GM12878 (cell line): ENCODE measurements at regions not wholly inside any gene's neighbourhood (a gene's known extent, or its start where the extent isn't known, plus 50 kb on each side); places are given as distances from the start of the nearest gene placed in this dataset.

Experiments used
- ATAC-seq: fragments of 200-7000 bp; cut with Tn5 transposase; 3 replicates; pipeline ENCODE4 v1.9.1; 2020; ENCODE audit warnings: mild to moderate bottlenecking, moderate library complexity
- BruUV-seq: library from RNA; stranded (reverse); fragments of 400-500 nt; replicated peaks from 2 replicates; lab custom pipeline; 2021; lab: Mats Ljungman, UMichigan
- CTCF ChIA-PET: fragments of 300-600 bp; sonication (Branson Sonifier 250); formaldehyde crosslinking; extraction: SDS; loops from one replicate; lab custom pipeline; 2021; ENCODE audit warnings: inconsistent platforms; lab: Yijun Ruan, JAX
- POLR2A ChIA-PET: fragments of 350-600 bp; formaldehyde crosslinking; extraction: SDS; loops from one replicate; lab custom pipeline; 2021; ENCODE audit warnings: inconsistent platforms; lab: Charles Lee
- RAD21 ChIA-PET: fragments of 300-600 bp; sonication (Branson Sonifier 250); formaldehyde crosslinking; loops from one replicate; lab custom pipeline; 2023; ENCODE audit warnings: antibody characterized with exemption; ENCODE audit not compliant: unreplicated experiment; lab: Charles Lee
- SMC1A ChIA-PET: fragments of 300-600 bp; sonication (Branson Sonifier 250); formaldehyde crosslinking; loops from one replicate; lab custom pipeline; 2023; ENCODE audit not compliant: unreplicated experiment, uncharacterized antibody; lab: Charles Lee
- DNase-seq: peaks from one replicate; pipeline ENCODE4 v3.0.0-alpha.2; 2011; ENCODE audit warnings: low read depth, low spot score
- FAIRE-seq: peaks from 3 replicates; lab custom pipeline; 2011; peaks lifted over from hg19 to GRCh38; lab: Jason Lieb, UNC
- H2AFZ ChIP-seq: 2 replicates; pipeline ENCODE4 v1.6.0; 2011; ENCODE audit warnings: low read depth, low read length, control low read depth; ENCODE audit not compliant: control insufficient read depth
- H3K27ac ChIP-seq: 2 replicates; pipeline ENCODE4 v1.5.1; 2011; ENCODE audit warnings: control low read depth; ENCODE audit not compliant: control insufficient read depth, insufficient read depth
- H3K27me3 ChIP-seq, 2 experiments: replicated peaks in 1 of 2; 2 replicates each; pipeline versions ENCODE4 v1.6.0 to v1.6.1; 2011; ENCODE audit warnings: low read length in 1 of 2; ENCODE audit not compliant: control insufficient read depth in 2 of 2, insufficient read depth in 2 of 2
- H3K36me3 ChIP-seq, 2 experiments: 2 replicates each; pipeline ENCODE4 v1.5.1; 2011; ENCODE audit warnings: low read length in 1 of 2; ENCODE audit not compliant: control insufficient read depth in 2 of 2, insufficient read depth in 2 of 2
- H3K4me1 ChIP-seq: 2 replicates; pipeline ENCODE4 v1.6.1; 2011; ENCODE audit warnings: mild to moderate bottlenecking, low read length, moderate library complexity, mixed read lengths; ENCODE audit not compliant: control insufficient read depth, insufficient read depth
- H3K4me2 ChIP-seq: 2 replicates; pipeline ENCODE4 v1.6.0; 2011; ENCODE audit warnings: control low read depth; ENCODE audit not compliant: control insufficient read depth, insufficient read depth
- H3K4me3 ChIP-seq: fragments of 200-600 bp; sonication (generic); 2 replicates; pipeline ENCODE4 v1.5.1; 2016
- H3K79me2 ChIP-seq: 2 replicates; pipeline ENCODE4 v1.6.0; 2011; ENCODE audit warnings: low read length; ENCODE audit not compliant: control insufficient read depth, insufficient read depth
- H3K9ac ChIP-seq: 2 replicates; pipeline ENCODE4 v1.8.0; 2011; ENCODE audit warnings: low read length, control low read depth, mixed read lengths; ENCODE audit not compliant: control insufficient read depth, insufficient read depth
- H3K9me3 ChIP-seq: replicated peaks from 3 replicates; pipeline ENCODE4 v1.5.1; 2011; ENCODE audit warnings: mild to moderate bottlenecking, low read length; ENCODE audit not compliant: control insufficient read depth, insufficient read depth
- H4K20me1 ChIP-seq: 2 replicates; pipeline ENCODE4 v1.6.0; 2011; ENCODE audit not compliant: control insufficient read depth, insufficient read depth
- EED ChIP-seq: sonication (generic); IDR thresholded peaks from 2 replicates; pipeline ENCODE4 v1.6.1; 2016; ENCODE audit warnings: antibody characterized with exemption, low read depth
- HCFC1 ChIP-seq: fragments of 150-350 bp; IDR thresholded peaks from 2 replicates; pipeline ENCODE4 v1.6.1; 2014; ENCODE audit warnings: low read length
- HDGF ChIP-seq: fragments of 450-650 bp; IDR thresholded peaks from 2 replicates; pipeline ENCODE4 v1.6.1; 2016; ENCODE audit warnings: antibody characterized with exemption
- LARP7 ChIP-seq: fragments of 450-650 bp; IDR thresholded peaks from 2 replicates; pipeline ENCODE4 v1.6.1; 2017; ENCODE audit warnings: mild to moderate bottlenecking
- NFYA ChIP-seq: IDR thresholded peaks from 2 replicates; pipeline ENCODE4 v1.6.1; 2011; ENCODE audit warnings: low read depth, mild to moderate bottlenecking, low read length, improper control_type of control experiment, borderline replicate concordance
- PAX8 ChIP-seq: fragments of 450-650 bp; IDR thresholded peaks from 2 replicates; pipeline ENCODE4 v1.6.1; 2017; ENCODE audit warnings: mild to moderate bottlenecking, moderate library complexity
- SMAD1 ChIP-seq: fragments of 450-650 bp; IDR thresholded peaks from 2 replicates; pipeline ENCODE4 v1.6.1; 2018; ENCODE audit warnings: mild to moderate bottlenecking, low read depth; ENCODE audit not compliant: partially characterized antibody
- WGBS: methylation state at CpG from one replicate; pipeline ENCODE4 v1.1.6; 2016; ENCODE audit warnings: low lambda C conversion rate; ENCODE audit not compliant: insufficient replicate concordance, insufficient coverage; ENCODE audit errors: missing lambda C conversion rate; 5-methylcytosine and 5-hydroxymethylcytosine counted together
- in situ Hi-C: fragments of 300-500 bp; cut with MboI; formaldehyde crosslinking; loops from 9 replicates; pipeline ENCODE4 v1.14.3; 2018; ENCODE audit warnings: mixed read lengths
- intact Hi-C: fragments of 100-400 bp; cut with micrococcal nuclease; formaldehyde crosslinking; loops from one replicate; pipeline ENCODE4 v1.14.2; 2022; ENCODE audit not compliant: unreplicated experiment
- TF ChIP-seq, protein P1 (sequence below): IDR thresholded peaks from 2 replicates; pipeline ENCODE4 v1.6.1; 2012; ENCODE audit warnings: improper control_type of control experiment, low read depth, low read length; ENCODE audit not compliant: insufficient replicate concordance
- TF ChIP-seq, protein P2 (sequence below): fragments of 450-650 bp; IDR thresholded peaks from 2 replicates; pipeline ENCODE4 v1.6.1; 2017; ENCODE audit warnings: mild to moderate bottlenecking, moderate library complexity

DNA sequence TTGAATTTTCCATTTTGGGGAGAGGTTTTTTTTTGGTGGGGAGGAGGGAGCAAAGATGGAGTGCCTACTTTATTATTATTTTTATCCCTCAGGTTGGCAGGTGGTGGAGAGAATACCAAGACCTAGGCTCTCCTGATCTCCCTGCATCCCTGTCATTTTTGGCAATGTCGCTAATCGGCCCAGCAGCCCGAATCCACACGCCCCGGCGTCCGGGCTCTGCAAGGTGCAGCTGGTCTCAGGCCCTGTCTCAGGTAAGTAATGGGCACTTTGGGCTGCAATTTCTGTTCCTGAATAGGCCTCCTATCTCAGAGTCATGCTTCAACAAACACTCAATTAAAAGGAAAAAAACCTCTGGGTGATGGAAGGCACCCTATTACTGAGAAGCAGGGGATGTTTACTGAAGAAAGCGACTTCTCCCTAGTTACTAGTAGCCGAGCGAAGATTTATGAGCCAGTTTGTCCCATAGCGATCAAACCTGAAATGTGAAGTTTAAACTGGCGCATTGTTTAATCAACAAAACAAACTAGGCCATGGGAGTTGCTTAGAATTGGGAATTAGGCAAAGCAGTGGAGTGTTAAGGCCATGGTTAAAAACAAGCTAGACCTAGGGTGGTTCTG, 137.8 kb downstream of the RWDD3 start:
- BruUV-seq = no TSS peak
- Histone ChIP-seq H3K36me3 (no peaks in the 10 kb centered on the region), H3K27me3 (no peaks in the 10 kb centered on the region), H3K4me1 (no peaks in the 10 kb centered on the region), H3K27ac (no peak overlapping the region), H3K79me2 (no peaks in the 10 kb centered on the region), H3K4me3 (no peak overlapping the region), H4K20me1 (no peaks in the 10 kb centered on the region), H2AFZ (no peak overlapping the region), H3K9me3 (no peaks in the 10 kb centered on the region), H3K9ac (no peak overlapping the region), H3K4me2 (no peak overlapping the region)
- ATAC-seq (no peak), FAIRE-seq (no peak), DNase-seq (no peak)
- ChIA-PET CTCF (interaction anchor here (0.7 kb wide), 1 partner anchor 760 kb away, joined by 3 read pairs; no protein-coding TSS in a partner anchor), RAD21 (no interaction called here), POLR2A (no interaction called here), SMC1A (no interaction called here)
- in situ Hi-C loops = no loop called here
- WGBS = 42% methylated on average over 11 of the region's 12 CpGs
- TF ChIP-seq EED (no peak), NFYA (no peak)
- intact Hi-C loops = no loop called here

DNA sequence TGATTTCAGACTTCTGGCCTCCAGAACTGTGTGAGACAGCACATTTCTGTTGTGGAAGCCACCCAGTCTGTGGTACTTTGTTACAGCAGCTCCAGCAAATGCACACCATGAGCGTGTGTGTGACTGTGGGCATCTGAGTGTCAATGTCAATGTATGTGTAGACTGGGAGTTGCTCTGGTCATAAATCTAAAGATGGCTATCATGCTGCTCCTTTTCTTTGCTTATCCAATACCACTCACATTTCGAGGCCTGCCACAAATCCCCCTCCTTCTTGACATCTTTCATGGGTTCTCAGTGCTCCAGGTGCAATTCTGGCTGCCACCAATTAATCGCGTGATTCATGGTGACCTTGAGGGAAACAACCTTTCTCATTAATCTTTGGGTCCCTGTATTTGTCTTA, 141.2 kb downstream of the RWDD3 start:
- H3K4me3 ChIP-seq = no peak overlapping the region
- intact Hi-C loops (no loop called here), in situ Hi-C loops (no loop called here)
- 49% methylated on average over 4 of the region's 4 CpGs for WGBS
- H4K20me1 ChIP-seq = no peaks in the 10 kb centered on the region
- ChIA-PET POLR2A (no interaction called here), CTCF (no interaction called here), RAD21 (no interaction called here), SMC1A (no interaction called here)
- no peaks in the 10 kb centered on the region for H3K4me1 ChIP-seq
- H3K79me2 ChIP-seq = no peaks in the 10 kb centered on the region
- H3K27ac ChIP-seq = no peak overlapping the region
- FAIRE-seq (no peak), ATAC-seq (no peak), DNase-seq (no peak)
- no TSS peak for BruUV-seq
- H3K9me3 ChIP-seq = no peaks in the 10 kb centered on the region
- no peak overlapping the region for H3K4me2 ChIP-seq
- no peaks in the 10 kb centered on the region for H3K27me3 ChIP-seq
- H3K9ac ChIP-seq = no peak overlapping the region
- H3K36me3 ChIP-seq = no peaks in the 10 kb centered on the region
- H2AFZ ChIP-seq = no peak overlapping the region
- TF ChIP-seq HDGF = no peak
- TF ChIP-seq LARP7 = no peak
- no peak for TF ChIP-seq SMAD1
- TF ChIP-seq PAX8 = no peak
- TF ChIP-seq, protein P1, sequence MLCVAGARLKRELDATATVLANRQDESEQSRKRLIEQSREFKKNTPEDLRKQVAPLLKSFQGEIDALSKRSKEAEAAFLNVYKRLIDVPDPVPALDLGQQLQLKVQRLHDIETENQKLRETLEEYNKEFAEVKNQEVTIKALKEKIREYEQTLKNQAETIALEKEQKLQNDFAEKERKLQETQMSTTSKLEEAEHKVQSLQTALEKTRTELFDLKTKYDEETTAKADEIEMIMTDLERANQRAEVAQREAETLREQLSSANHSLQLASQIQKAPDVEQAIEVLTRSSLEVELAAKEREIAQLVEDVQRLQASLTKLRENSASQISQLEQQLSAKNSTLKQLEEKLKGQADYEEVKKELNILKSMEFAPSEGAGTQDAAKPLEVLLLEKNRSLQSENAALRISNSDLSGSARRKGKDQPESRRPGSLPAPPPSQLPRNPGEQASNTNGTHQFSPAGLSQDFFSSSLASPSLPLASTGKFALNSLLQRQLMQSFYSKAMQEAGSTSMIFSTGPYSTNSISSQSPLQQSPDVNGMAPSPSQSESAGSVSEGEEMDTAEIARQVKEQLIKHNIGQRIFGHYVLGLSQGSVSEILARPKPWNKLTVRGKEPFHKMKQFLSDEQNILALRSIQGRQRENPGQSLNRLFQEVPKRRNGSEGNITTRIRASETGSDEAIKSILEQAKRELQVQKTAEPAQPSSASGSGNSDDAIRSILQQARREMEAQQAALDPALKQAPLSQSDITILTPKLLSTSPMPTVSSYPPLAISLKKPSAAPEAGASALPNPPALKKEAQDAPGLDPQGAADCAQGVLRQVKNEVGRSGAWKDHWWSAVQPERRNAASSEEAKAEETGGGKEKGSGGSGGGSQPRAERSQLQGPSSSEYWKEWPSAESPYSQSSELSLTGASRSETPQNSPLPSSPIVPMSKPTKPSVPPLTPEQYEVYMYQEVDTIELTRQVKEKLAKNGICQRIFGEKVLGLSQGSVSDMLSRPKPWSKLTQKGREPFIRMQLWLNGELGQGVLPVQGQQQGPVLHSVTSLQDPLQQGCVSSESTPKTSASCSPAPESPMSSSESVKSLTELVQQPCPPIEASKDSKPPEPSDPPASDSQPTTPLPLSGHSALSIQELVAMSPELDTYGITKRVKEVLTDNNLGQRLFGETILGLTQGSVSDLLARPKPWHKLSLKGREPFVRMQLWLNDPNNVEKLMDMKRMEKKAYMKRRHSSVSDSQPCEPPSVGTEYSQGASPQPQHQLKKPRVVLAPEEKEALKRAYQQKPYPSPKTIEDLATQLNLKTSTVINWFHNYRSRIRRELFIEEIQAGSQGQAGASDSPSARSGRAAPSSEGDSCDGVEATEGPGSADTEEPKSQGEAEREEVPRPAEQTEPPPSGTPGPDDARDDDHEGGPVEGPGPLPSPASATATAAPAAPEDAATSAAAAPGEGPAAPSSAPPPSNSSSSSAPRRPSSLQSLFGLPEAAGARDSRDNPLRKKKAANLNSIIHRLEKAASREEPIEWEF = no peak
- TF ChIP-seq HCFC1 = no peak
- TF ChIP-seq, protein P2, sequence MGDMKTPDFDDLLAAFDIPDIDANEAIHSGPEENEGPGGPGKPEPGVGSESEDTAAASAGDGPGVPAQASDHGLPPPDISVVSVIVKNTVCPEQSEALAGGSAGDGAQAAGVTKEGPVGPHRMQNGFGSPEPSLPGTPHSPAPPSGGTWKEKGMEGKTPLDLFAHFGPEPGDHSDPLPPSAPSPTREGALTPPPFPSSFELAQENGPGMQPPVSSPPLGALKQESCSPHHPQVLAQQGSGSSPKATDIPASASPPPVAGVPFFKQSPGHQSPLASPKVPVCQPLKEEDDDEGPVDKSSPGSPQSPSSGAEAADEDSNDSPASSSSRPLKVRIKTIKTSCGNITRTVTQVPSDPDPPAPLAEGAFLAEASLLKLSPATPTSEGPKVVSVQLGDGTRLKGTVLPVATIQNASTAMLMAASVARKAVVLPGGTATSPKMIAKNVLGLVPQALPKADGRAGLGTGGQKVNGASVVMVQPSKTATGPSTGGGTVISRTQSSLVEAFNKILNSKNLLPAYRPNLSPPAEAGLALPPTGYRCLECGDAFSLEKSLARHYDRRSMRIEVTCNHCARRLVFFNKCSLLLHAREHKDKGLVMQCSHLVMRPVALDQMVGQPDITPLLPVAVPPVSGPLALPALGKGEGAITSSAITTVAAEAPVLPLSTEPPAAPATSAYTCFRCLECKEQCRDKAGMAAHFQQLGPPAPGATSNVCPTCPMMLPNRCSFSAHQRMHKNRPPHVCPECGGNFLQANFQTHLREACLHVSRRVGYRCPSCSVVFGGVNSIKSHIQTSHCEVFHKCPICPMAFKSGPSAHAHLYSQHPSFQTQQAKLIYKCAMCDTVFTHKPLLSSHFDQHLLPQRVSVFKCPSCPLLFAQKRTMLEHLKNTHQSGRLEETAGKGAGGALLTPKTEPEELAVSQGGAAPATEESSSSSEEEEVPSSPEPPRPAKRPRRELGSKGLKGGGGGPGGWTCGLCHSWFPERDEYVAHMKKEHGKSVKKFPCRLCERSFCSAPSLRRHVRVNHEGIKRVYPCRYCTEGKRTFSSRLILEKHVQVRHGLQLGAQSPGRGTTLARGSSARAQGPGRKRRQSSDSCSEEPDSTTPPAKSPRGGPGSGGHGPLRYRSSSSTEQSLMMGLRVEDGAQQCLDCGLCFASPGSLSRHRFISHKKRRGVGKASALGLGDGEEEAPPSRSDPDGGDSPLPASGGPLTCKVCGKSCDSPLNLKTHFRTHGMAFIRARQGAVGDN = no peak
